Coronary artery (tissue), 2 donors: ENCODE measurements at regions not wholly inside any gene's neighbourhood (a gene's known extent, or its start where the extent isn't known, plus 50 kb on each side); places are given as distances from the start of the nearest gene placed in this dataset.

Experiments used
- DNase-seq: peaks from one replicate; pipeline ENCODE4 v3.0.0-alpha.2; 2017; ENCODE audit warnings: low spot score
- H3K27ac ChIP-seq, 2 donors: fragments of 200-600 bp; sonication (generic); one replicate each; pipeline ENCODE4 v1.5.1; 2016 to 2019
- H3K4me3 ChIP-seq: fragments of 200-600 bp; sonication (generic); 2 replicates; pipeline ENCODE4 v1.5.1; 2016; ENCODE audit warnings: mild to moderate bottlenecking, moderate library complexity
- TF ChIP-seq, protein P1 (sequence below): fragments of 200-600 bp; sonication (generic); IDR thresholded peaks from one replicate; pipeline ENCODE4 v1.5.1; 2019; ENCODE audit warnings: antibody characterized with exemption

- Histone ChIP-seq H3K4me3 (no peak overlapping the region), H3K27ac (no peak overlapping the region)
- DNase-seq, result no peak
- TF ChIP-seq, protein P1, sequence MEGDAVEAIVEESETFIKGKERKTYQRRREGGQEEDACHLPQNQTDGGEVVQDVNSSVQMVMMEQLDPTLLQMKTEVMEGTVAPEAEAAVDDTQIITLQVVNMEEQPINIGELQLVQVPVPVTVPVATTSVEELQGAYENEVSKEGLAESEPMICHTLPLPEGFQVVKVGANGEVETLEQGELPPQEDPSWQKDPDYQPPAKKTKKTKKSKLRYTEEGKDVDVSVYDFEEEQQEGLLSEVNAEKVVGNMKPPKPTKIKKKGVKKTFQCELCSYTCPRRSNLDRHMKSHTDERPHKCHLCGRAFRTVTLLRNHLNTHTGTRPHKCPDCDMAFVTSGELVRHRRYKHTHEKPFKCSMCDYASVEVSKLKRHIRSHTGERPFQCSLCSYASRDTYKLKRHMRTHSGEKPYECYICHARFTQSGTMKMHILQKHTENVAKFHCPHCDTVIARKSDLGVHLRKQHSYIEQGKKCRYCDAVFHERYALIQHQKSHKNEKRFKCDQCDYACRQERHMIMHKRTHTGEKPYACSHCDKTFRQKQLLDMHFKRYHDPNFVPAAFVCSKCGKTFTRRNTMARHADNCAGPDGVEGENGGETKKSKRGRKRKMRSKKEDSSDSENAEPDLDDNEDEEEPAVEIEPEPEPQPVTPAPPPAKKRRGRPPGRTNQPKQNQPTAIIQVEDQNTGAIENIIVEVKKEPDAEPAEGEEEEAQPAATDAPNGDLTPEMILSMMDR, result no peak
Observed at GRCh38 chr7:68511281-68511680, 1087.0 kb upstream of the AUTS2 start.

GRCh38 chr7:68512466-68512865 is 1085.8 kb upstream of the AUTS2 start:
- DNase-seq, result no peak
- Histone ChIP-seq H3K4me3 (no peak overlapping the region), H3K27ac (no peak overlapping the region)
- TF ChIP-seq, protein P1, result no peak

- TF ChIP-seq, protein P1, result no peak
- no peak overlapping the region for H3K27ac ChIP-seq
- no peak for DNase-seq
- H3K4me3 ChIP-seq, result no peak overlapping the region
Observed at GRCh38 chr7:68518060-68518459, 1080.2 kb upstream of the AUTS2 start.

- no peak for DNase-seq
- H3K4me3 ChIP-seq, result no peak overlapping the region
- TF ChIP-seq, protein P1, result no peak
- H3K27ac ChIP-seq, result no peak overlapping the region
Observed at GRCh38 chr7:68524126-68524525, 1074.1 kb upstream of the AUTS2 start.

DNA sequence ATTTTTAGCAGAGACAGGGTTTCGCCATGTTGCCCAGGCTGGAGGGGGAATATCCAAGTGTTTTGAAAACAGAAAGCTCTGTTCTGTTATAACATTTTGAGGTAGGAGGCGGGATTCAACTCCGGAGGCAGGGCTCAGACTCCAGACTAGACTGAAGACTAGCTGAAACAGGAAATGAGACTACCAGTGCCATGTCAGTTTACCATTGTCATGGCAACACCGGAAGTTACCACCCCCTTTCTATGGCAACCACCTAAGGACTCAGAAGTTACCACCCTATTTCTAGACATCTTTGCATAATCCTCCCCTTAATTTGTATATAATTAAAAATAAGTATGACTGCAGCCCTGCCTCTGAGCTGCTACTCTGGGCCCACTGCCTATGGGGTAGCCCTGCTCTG is 1069.1 kb upstream of the AUTS2 start:
- Histone ChIP-seq H3K27ac (no peak overlapping the region), H3K4me3 (no peak overlapping the region)
- DNase-seq, result no peak
- TF ChIP-seq, protein P1, result no peak

GRCh38 chr7:68535266-68535665 is 1063.0 kb upstream of the AUTS2 start:
- DNase-seq, result no peak
- Histone ChIP-seq H3K27ac (no peak overlapping the region), H3K4me3 (no peak overlapping the region)
- TF ChIP-seq, protein P1, result no peak

DNA sequence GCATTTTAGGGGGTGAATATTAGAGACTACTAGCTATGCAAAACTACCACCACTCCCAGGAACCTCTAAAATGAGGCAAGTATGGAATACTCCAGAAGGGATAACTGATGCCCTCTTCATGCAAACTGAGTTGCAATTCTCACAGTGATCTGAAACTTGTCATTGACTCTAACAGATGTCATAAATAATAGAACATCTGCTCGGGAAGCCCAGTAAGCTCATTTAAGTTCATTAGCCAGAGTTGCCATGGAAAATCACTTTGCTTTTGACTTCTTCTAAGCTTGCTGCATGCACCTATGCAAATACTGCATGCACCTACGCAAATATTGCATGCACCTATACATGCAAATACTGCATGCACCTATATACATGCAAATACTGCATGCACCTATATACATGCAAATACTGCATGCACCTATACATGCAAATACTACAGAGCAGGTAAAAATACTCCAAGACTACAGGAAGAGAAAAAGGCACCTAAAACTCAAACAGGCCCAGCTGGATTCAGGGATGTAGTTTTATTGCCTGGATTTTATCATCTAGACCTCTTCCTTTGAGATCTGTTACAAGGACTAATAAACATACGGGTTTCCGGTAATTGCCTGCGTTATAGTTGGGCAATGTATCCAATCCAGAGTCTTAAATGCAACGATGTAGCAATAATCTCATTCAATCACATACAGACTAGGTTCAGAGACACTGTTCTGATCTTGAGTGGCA is 1061.1 kb upstream of the AUTS2 start:
- Histone ChIP-seq H3K4me3 (no peak overlapping the region), H3K27ac (no peak overlapping the region)
- TF ChIP-seq, protein P1, result no peak
- DNase-seq, result no peak
